ENCODE measurements at regions not wholly inside any gene's neighbourhood (a gene's known extent, or its start where the extent isn't known, plus 50 kb on each side); places are given as distances from the start of the nearest gene placed in this dataset.

- no peak for DNase-seq (ENCODE audit: low read depth in 2 of 2)
These were observed 381.3 kb upstream of the MAF start for GRCh38 chr16:79981814-79982213.

- DNase-seq (ENCODE audit: low read depth in 2 of 2): no peak
These were observed 380.3 kb upstream of the MAF start for GRCh38 chr16:79980650-79981521.

GRCh38 chr16:79977940-79978836 lies 377.7 kb upstream of the MAF start:
- DNase-seq (ENCODE audit: low read depth in 2 of 2): no peak

GRCh38 chr16:79973320-79973719 lies 372.8 kb upstream of the MAF start:
- no peak for DNase-seq (ENCODE audit: low read depth in 2 of 2)

GRCh38 chr16:79972053-79972704 lies 371.6 kb upstream of the MAF start:
- no peak for DNase-seq (ENCODE audit: low read depth in 2 of 2)

- DNase-seq (ENCODE audit: low read depth in 2 of 2): no peak
These were observed 370.7 kb upstream of the MAF start for GRCh38 chr16:79971237-79971572.

- DNase-seq (ENCODE audit: low read depth in 2 of 2): no peak
These were observed 370.2 kb upstream of the MAF start for GRCh38 chr16:79970551-79971236.

- no peak for DNase-seq (ENCODE audit: low read depth in 2 of 2)
These were observed 369.6 kb upstream of the MAF start for GRCh38 chr16:79970087-79970486.

GRCh38 chr16:79969458-79969857 lies 368.9 kb upstream of the MAF start:
- no peak for DNase-seq (ENCODE audit: low read depth in 2 of 2)

- no peak for DNase-seq (ENCODE audit: low read depth in 2 of 2)
These were observed 365.7 kb upstream of the MAF start for GRCh38 chr16:79966226-79966625.

- no peak for DNase-seq (ENCODE audit: low read depth in 2 of 2)
These were observed 365.2 kb upstream of the MAF start for GRCh38 chr16:79965718-79966117.

- DNase-seq (ENCODE audit: low read depth in 2 of 2): no peak
These were observed 363.6 kb upstream of the MAF start for GRCh38 chr16:79964104-79964503.

- DNase-seq (ENCODE audit: low read depth in 2 of 2): no peak
These were observed 362.4 kb upstream of the MAF start for GRCh38 chr16:79962962-79963361.

GRCh38 chr16:79959226-79959625 lies 358.7 kb upstream of the MAF start:
- no peak for DNase-seq (ENCODE audit: low read depth in 2 of 2)

GRCh38 chr16:79954921-79955705 lies 354.6 kb upstream of the MAF start:
- no peak for DNase-seq (ENCODE audit: low read depth in 2 of 2)

- DNase-seq (ENCODE audit: low read depth in 2 of 2): no peak
These were observed 350.6 kb upstream of the MAF start for GRCh38 chr16:79950932-79951719.

- no peak for DNase-seq (ENCODE audit: low read depth in 2 of 2)
These were observed 348.9 kb upstream of the MAF start for GRCh38 chr16:79949417-79949816.

- no peak for DNase-seq (ENCODE audit: low read depth in 2 of 2)
These were observed 347.2 kb upstream of the MAF start for GRCh38 chr16:79947771-79948170.

GRCh38 chr16:79946252-79946651 lies 345.7 kb upstream of the MAF start:
- DNase-seq (ENCODE audit: low read depth in 2 of 2): no peak

GRCh38 chr16:79943736-79944135 lies 343.2 kb upstream of the MAF start:
- DNase-seq (ENCODE audit: low read depth in 2 of 2): no peak
